ENCODE measurements at regions not wholly inside any gene's neighbourhood (a gene's known extent, or its start where the extent isn't known, plus 50 kb on each side); places are given as distances from the start of the nearest gene placed in this dataset.
A peak's percentile ranks its signal among the peaks of the same experiment; 100 is the strongest.
"Not testable (repeated sequence)": the region's sequence is repeated elsewhere in the genome, so short reads cannot be mapped to it uniquely, and the experiment has no call there.

DNA sequence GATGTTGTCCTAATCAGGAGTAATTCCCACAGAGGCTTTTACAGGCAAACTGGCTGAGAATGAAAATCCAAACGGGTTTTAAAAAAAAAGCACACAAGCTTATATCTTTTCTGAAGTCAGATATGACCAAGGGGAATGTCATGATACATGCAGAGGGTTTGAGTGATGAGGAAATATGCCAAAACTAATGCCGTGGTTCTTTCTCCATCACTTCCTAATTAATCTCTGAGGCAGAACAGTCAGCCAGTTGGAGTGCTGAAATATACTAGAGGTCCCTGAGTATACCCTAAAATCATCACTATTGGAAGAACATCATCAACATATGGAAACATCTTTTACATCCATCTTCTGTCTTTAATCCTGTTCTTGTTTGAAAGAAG is 160.8 kb upstream of the FAR2 start:
- DNase-seq (ENCODE audit: low read depth) = no peak

DNA sequence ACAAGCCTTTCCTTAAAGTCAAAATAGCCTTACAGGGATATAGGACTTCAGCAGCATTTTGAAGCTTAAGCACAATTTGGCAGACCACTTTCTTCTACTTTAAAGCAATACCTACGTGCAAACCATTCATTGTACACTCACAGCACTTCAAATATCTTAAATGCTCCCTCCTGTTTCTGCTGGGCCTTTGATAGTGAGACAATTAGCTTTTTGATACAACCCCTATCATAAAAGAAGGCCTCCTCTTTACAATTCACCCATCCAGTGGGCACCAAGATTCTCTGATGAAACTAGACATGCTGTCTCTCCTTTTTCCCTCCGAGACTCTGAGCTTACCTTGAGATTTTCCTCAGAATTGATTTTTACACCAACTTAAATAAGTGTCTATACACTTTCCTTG is 157.5 kb upstream of the FAR2 start:
- no peak for DNase-seq (ENCODE audit: low read depth)

DNA sequence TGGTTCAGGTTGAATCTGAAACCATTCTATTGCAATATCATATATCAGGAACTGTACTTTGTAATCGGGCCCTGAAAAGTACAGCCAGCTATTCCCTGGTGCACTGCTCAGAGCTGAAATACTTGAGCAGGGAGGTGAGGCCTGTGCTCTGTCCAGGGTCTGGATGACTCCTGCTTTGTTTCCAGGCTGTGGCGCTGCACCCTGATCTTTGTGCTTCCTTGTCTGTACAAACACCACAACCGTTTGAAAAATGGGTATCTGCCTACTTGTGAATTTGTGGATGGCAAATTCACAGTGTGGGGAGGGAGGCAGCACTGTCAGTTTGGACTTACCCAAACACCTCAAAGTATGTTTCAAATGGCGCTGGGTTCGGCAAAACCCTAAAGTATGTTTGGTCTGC is 155.4 kb upstream of the FAR2 start:
- no peak for DNase-seq (ENCODE audit: low read depth)

- no peak for DNase-seq (ENCODE audit: low read depth)
Observed at GRCh38 chr12:28994179-28994715, 154.8 kb upstream of the FAR2 start.

DNA sequence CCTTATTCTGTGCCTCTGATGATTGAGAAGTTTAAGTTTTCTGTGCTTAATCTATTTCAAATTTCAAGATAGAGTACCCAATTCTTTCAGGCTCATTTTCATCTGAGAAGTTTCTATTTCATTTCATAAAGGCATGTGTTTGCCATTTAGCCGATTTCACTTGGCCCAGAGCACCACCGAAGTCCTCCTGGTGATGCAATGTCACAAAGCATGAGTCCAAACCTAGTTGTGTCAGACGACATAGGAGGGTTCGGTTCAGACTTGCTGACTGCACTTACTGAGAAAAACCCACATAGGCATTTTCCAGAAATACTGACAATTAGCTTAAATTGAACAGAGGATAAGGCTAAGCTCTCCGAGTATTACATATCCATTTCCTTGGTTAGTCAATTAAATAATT is 152.4 kb upstream of the FAR2 start:
- no peak for DNase-seq (ENCODE audit: low read depth)

DNA sequence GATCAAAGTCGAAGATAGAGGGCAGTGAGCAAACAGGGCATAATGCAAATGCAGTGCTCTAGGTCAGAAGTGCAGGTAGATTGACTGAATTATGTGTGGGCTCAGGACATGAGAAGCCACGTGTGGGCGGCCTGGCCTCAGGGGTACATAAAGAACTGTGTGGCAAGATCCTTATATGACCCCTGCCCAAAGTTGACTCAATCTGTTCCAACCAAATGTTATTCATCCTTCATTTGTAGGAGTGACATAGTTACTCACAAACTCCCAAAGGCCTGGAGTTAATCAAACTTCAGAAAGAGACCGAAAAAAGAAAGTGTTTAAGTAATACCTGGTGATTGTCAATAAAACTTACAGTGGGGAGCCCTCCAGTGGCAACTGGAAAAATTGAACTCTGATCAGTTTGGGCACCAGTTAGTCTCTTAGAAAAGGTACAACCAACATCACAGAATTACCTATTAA is 150.4 kb upstream of the FAR2 start:
- peak; percentile 9 for DNase-seq (ENCODE audit: low read depth)

DNA sequence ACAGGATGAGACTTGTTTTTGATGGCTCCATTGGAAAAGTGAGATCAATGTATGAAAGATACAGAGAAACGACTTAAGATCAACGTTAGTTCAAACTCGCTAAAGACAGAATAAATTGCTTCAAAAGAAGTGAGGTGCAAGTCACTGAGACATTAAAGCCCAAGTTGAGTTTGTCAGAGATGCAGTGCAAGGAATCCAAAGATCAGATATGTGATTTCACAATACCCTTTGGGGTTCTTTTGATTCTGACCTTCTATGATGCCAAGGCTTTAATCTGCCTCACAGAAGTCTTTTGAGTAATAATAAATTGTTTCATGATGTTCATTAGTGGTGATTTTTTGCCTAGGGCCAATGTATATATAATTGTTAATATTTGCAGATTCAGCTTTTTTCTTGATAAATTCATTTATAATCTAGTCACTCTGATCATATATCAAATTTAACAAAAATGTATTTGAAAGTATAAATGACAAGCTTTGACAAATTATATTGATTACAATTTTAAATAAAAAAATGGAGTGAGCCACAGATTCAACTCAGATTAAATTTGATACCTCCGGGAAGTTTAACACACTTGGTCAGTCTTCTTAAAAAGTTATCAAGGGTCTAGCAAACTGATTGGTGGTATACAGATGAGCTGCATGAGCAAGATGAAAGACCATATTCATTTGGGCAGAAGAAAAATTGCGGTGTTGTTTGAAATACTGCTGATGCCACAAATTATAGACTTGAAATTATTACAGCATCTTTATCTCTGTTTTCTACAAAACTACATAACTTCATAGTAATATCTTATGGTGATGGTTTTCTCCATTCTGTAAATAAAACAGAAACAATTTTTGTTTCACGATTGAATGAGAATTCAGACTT is 144.8 kb upstream of the FAR2 start:
- no peak for DNase-seq (ENCODE audit: low read depth)

DNA sequence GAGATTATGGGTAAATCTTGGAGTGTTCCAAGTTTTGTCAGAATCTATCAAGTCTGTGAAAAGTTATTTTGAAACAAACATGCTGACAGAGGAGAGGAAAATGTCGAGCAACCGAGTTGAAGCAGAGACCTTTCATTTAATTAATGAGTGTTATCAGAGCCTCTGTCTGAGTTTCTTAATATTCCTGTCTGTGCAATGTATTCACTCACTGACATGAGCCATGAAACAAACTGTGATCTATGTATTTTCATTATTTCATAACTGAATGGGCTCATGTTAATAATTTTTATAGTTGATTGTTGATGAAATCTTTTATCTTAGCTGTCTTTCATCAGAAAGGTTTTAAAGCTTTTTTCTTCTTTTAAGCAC is 144.2 kb upstream of the FAR2 start:
- DNase-seq (ENCODE audit: low read depth) = no peak

DNA sequence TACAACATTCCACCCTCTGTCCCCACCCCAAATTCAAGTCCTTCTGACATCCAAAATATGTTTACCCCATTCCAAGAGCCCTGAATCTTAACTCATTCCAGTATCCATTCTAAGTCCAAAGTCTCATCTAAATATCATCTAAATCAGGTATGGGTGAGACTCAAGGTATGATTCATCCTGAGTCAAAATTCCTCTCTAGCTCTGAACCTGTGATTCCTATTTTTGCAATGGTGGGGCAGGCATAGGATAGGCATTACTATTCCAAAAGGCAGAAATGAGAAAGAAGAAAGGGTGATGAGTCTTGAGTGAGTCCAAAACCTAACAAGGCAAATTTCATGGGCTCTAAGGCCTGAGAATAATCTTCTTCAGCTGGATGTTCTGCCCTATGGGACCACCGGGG is 140.3 kb upstream of the FAR2 start:
- DNase-seq (ENCODE audit: low read depth) = no peak

- DNase-seq (ENCODE audit: low read depth) = no peak
Observed at GRCh38 chr12:29012673-29013072, 136.4 kb upstream of the FAR2 start.

- not testable (repeated sequence) for DNase-seq (ENCODE audit: low read depth)
Observed at GRCh38 chr12:29017532-29017931, 131.5 kb upstream of the FAR2 start.

- no peak for DNase-seq (ENCODE audit: low read depth)
Observed at GRCh38 chr12:29023436-29024076, 125.5 kb upstream of the FAR2 start.

DNA sequence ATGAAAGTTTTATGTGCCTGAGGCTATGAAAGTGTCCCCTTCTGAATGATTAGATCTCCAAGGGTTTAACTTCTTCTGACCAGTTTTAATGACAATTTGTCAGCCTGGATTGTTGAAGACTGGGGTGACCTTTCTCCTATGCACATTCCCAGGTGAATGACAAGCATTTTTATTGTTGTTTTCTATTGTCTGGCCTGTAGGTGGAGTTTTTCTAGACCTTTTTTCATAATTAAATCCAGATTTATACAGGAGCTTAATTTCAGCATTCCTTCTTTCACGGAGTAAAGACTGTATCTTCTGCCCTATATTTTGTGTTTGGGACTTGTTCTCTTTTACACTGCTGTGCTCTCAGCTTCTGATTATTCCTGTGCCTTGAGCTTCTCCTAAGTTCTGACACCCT is 125.0 kb upstream of the FAR2 start:
- DNase-seq (ENCODE audit: low read depth) = no peak

GRCh38 chr12:29025937-29026336 is 123.1 kb upstream of the FAR2 start:
- no peak for DNase-seq (ENCODE audit: low read depth)

GRCh38 chr12:29026419-29026818 is 122.7 kb upstream of the FAR2 start:
- DNase-seq (ENCODE audit: low read depth) = no peak

DNA sequence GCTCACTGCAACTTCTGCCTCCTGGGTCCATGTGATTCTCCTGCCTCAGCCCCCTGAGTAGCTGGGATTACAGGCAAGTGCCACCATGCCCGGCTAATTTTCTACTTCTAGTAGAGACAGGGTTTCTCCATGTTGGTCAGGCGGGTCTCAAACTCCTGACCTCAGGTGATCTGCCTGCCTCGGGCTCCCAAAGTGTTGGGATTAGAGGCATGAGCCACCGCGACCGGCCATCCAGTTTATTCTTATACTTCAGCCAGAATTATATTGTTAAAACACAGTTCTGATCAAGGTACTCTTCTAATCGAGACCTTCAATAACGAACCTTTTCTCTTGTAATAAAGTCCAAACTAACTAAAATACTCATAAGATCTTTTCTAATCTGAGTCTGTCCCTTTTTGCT is 119.6 kb upstream of the FAR2 start:
- DNase-seq (ENCODE audit: low read depth) = not testable (repeated sequence)

- no peak for DNase-seq (ENCODE audit: low read depth)
Observed at GRCh38 chr12:29030006-29030405, 119.1 kb upstream of the FAR2 start.

- DNase-seq (ENCODE audit: low read depth) = no peak
Observed at GRCh38 chr12:29032446-29032845, 116.6 kb upstream of the FAR2 start.

GRCh38 chr12:29033519-29033918 is 115.6 kb upstream of the FAR2 start:
- DNase-seq (ENCODE audit: low read depth) = no peak

DNA sequence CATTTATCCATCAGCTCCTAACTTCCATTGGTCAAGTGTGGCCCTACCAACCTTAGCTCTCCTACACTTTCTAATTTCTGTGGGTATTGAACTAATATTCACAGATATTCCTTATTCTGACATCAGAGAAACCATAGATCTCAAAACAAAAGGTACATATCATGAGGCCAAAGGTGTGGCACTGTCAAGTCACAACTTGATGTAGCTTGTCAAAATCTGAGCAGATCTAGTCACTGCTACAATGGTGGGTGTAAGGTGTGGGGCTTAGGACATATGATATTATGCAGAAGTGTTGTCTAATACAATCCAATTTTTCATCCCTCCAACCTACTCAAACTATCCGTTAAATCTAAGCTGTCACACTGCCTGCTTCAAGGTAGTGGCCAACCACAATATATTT is 114.0 kb upstream of the FAR2 start:
- no peak for DNase-seq (ENCODE audit: low read depth)

- DNase-seq (ENCODE audit: low read depth) = no peak
Observed at GRCh38 chr12:29039013-29039412, 110.1 kb upstream of the FAR2 start.

- DNase-seq (ENCODE audit: low read depth) = peak; percentile 38
Observed at GRCh38 chr12:29041621-29042020, 107.5 kb upstream of the FAR2 start.

- DNase-seq (ENCODE audit: low read depth) = no peak
Observed at GRCh38 chr12:29043069-29043468, 106.0 kb upstream of the FAR2 start.

All from ELR (cell line).